ENCODE measurements at regions not wholly inside any gene's neighbourhood (a gene's known extent, or its start where the extent isn't known, plus 50 kb on each side); places are given as distances from the start of the nearest gene placed in this dataset.

DNA sequence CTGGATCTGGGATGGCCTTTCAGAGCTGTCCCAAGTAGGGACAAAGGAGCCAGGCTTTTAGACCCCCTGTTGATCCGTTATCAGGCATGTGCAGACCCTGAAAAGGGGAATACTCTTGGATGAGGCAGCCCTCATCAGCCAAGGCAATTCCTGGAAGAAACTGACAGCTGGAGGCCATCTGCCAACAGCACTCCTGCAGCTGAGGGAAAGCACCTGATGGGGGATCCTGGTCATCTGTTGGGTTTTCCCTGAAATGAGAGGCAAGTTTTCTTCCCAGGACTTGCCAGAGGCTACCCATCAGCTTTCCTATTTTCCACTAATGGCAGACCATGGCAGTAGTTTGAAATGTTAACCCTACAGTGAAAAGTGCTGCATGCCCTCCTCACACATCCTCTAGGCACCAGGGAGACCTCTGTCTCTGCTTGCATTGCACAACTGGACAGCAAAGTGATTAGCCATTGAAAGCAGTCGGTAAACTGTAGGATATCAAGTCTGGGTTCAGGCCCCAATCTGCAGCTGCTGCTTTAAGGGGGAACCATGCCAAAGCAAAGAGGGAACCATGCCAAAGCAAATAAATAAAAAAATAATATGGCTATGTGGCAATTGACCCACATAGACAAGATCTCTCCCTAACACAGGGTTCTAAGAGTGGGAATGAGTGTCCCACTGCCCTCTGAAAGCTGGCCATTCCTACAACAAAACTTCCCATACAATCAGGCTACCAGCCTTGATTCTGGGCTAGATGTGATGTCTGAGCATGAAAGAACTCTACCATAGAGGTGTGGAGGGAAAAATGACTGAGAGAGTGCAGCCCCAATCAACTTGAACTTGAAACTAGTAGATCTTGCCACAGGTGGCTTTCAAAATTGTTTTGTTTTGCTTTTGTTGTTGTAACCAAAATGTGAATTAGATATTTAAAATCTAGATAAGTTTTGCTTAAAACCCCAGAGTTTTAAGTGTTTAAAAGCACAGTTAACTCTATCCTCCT, 232.0 kb upstream of the STT3B start:
- H3K27me3 ChIP-seq (replicated peaks; ENCODE audit: control insufficient read depth, insufficient read depth, low read length), result no peaks in the 10 kb centered on the region
- Mint-ChIP-seq H3K4me1 (ENCODE audit: low read depth, unreplicated experiment) (peaks cover 2% of the 10 kb centered on the region), H3K4me3 (ENCODE audit: unreplicated experiment) (no peak overlapping the region), H3K36me3 (ENCODE audit: insufficient read depth, unreplicated experiment) (no peaks in the 10 kb centered on the region), H3K27me3 (ENCODE audit: insufficient read depth, unreplicated experiment) (no peaks in the 10 kb centered on the region), H3K9me3 (ENCODE audit: unreplicated experiment) (peaks cover 18% of the 10 kb centered on the region), H3K27ac (ENCODE audit: unreplicated experiment) (no peak overlapping the region)
- H3K4me3 ChIP-seq (ENCODE audit: low read depth, low read length), result no peak overlapping the region
- BruUV-seq (replicated peaks), result no TSS peak
- H3K4me1 ChIP-seq, result peaks cover 16% of the 10 kb centered on the region
- intact Hi-C loops (cut with micrococcal nuclease; ENCODE audit: unreplicated experiment), result no loop called here
- CTCF ChIA-PET, result no interaction called here
- DNase-seq, result no peak
- TF ChIP-seq CTCF (IDR thresholded peaks at IDR 0.05; ENCODE audit: insufficient read depth in 1 of 2, low read depth in 1 of 2, low read length in 1 of 2, severe bottlenecking in 1 of 2, unreplicated experiment in 1 of 2), result no peak
- POLR2A ChIA-PET, result no interaction called here
- H3K36me3 ChIP-seq (ENCODE audit: control insufficient read depth, insufficient read depth, low read length), result no peaks in the 10 kb centered on the region
- H3K9me3 ChIP-seq, result peaks cover 8% of the 10 kb centered on the region

- Mint-ChIP-seq H3K9me3 (ENCODE audit: unreplicated experiment) (peaks cover 18% of the 10 kb centered on the region), H3K27ac (ENCODE audit: unreplicated experiment) (no peak overlapping the region), H3K4me3 (ENCODE audit: unreplicated experiment) (no peak overlapping the region), H3K27me3 (ENCODE audit: insufficient read depth, unreplicated experiment) (no peaks in the 10 kb centered on the region), H3K4me1 (ENCODE audit: low read depth, unreplicated experiment) (no peaks in the 10 kb centered on the region), H3K36me3 (ENCODE audit: insufficient read depth, unreplicated experiment) (no peaks in the 10 kb centered on the region)
- Histone ChIP-seq H3K27me3 (replicated peaks; ENCODE audit: control insufficient read depth, insufficient read depth, low read length) (no peaks in the 10 kb centered on the region), H3K4me1 (peaks cover 13% of the 10 kb centered on the region), H3K4me3 (ENCODE audit: low read depth, low read length) (no peak overlapping the region), H3K36me3 (ENCODE audit: control insufficient read depth, insufficient read depth, low read length) (no peaks in the 10 kb centered on the region), H3K9me3 (peaks cover 7% of the 10 kb centered on the region)
- intact Hi-C loops (cut with micrococcal nuclease; ENCODE audit: unreplicated experiment), result no loop called here
- POLR2A ChIA-PET, result no interaction called here
- no TSS peak for BruUV-seq (replicated peaks)
- no peak for DNase-seq
- CTCF ChIA-PET, result no interaction called here
- no peak for TF ChIP-seq CTCF (IDR thresholded peaks at IDR 0.05; ENCODE audit: insufficient read depth in 1 of 2, low read depth in 1 of 2, low read length in 1 of 2, severe bottlenecking in 1 of 2, unreplicated experiment in 1 of 2)
Observed at GRCh38 chr3:31302343-31302742, 230.4 kb upstream of the STT3B start.

DNA sequence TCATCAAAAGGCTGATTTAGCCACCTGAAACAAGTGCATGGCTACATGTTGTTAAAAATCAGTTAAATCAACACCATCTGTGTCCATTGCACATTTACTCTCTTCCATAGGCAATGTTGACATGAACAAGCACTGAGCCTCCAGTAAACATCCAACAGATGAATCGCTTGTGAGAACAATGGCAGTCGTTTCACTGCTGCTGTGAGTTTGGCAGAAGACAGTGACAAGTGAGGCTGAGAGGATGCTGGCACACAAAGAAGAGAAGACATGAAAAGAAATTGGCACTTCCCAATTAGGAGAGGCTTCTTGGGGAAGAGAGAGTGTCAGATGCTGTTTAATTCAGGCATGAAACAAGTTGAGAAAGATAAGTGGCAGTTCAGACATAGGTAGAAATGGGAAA, 227.4 kb upstream of the STT3B start:
- no TSS peak for BruUV-seq (replicated peaks)
- TF ChIP-seq CTCF (IDR thresholded peaks at IDR 0.05; ENCODE audit: insufficient read depth in 1 of 2, low read depth in 1 of 2, low read length in 1 of 2, severe bottlenecking in 1 of 2, unreplicated experiment in 1 of 2), result no peak

More for the DNA sequence above, 227.4 kb upstream of the STT3B start:
- H3K27me3 ChIP-seq (replicated peaks; ENCODE audit: control insufficient read depth, insufficient read depth, low read length), result no peaks in the 10 kb centered on the region
- Mint-ChIP-seq H3K36me3 (ENCODE audit: insufficient read depth, unreplicated experiment) (no peaks in the 10 kb centered on the region), H3K4me3 (ENCODE audit: unreplicated experiment) (no peak overlapping the region), H3K4me1 (ENCODE audit: low read depth, unreplicated experiment) (no peaks in the 10 kb centered on the region), H3K9me3 (ENCODE audit: unreplicated experiment) (peaks cover under 1% of the 10 kb centered on the region), H3K27ac (ENCODE audit: unreplicated experiment) (no peak overlapping the region), H3K27me3 (ENCODE audit: insufficient read depth, unreplicated experiment) (no peaks in the 10 kb centered on the region)
- no peak for DNase-seq
- no peak overlapping the region for H3K4me3 ChIP-seq (ENCODE audit: low read depth, low read length)
- CTCF ChIA-PET, result no interaction called here
- no peaks in the 10 kb centered on the region; the same call in 1 of the 2 replicates for H3K9me3 ChIP-seq
- H3K4me1 ChIP-seq, result peaks cover 13% of the 10 kb centered on the region
- POLR2A ChIA-PET, result no interaction called here
- H3K36me3 ChIP-seq (ENCODE audit: control insufficient read depth, insufficient read depth, low read length), result no peaks in the 10 kb centered on the region
- intact Hi-C loops (cut with micrococcal nuclease; ENCODE audit: unreplicated experiment), result no loop called here
